ENCODE measurements at regions not wholly inside any gene's neighbourhood (a gene's known extent, or its start where the extent isn't known, plus 50 kb on each side); places are given as distances from the start of the nearest gene placed in this dataset.
A peak's percentile ranks its signal among the peaks of the same experiment; 100 is the strongest.
"Not testable (repeated sequence)": the region's sequence is repeated elsewhere in the genome, so short reads cannot be mapped to it uniquely, and the experiment has no call there.

DNA sequence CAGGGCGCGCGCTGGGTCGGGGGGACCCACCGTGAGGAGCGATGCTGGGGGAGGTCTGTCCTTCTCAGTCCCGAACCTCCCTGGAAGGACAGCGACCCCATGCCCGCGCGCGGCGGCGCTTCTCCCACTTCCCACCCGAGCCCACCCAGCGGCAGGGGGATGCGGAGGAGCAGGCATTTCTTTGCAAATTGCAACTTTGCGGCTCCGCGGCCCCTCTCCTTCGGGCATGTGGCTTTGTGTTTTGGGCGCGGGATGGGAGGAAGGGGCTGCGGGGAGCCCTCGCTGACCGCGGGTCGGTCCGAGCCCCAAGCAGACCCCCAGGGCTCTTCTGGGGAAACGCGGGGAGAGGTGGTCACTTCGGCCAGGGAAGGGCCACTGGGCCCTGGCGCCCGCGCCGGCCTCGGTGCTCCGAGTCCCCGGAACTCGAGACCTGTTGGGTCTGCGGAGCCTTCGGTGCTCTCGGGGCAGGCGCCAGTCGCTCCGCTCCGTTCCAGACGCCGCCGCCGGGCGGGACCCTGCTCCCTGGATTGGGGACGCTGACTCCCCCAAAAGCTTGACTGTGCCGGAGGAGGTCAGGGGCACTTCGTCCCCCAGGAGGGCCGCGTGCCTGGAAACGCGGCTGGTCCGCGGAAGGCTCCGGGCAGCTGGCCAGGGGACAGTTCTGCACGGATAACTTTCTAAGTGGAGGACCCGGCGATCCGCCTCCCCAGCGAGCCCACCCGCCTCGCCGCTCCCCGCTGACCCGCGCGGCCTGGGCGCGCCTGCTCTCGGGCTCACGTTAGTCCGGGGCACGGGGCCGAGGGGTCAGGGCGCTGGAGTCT is 164.2 kb upstream of the DPP6 start:
- DNase-seq, result no peak

DNA sequence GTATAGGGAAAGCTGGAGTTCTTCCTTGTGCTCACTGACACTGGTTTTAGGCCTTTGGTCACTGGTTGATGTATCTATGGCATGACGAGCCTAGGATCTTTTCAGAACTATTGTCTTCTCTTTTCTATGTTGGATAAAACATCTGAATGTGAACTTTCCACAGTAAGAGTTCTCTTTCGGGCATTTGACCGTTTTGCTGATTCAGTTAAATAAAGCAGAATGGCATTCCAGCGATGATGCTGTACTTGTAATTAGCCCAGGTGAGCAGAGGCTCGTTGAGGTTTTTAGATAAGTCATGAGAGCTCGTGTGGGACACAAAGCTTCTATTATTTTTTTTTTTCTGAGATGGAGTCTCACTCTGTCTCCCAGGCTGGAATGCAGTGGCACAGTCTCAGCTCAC is 160.2 kb upstream of the DPP6 start:
- DNase-seq, result no peak

DNA sequence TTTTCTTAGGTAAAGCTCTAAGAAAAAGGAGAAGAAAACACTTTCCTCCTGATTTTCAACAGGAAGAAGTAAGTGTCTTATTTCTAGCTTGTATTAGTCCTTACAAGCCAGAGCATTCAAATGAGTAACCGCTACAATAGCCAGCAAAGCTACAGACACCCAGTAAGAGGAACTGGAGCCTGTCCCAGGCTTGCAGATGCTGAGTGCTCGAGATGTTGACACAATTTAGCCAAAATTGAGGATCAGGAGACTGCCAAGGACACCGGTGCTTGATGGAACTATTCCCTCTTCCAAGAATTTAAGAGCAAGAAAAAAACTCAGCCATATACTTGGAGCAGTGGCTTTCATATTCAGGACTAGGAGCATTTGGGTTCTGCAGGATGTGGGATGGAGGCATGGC is 149.3 kb upstream of the DPP6 start:
- DNase-seq, result no peak

DNA sequence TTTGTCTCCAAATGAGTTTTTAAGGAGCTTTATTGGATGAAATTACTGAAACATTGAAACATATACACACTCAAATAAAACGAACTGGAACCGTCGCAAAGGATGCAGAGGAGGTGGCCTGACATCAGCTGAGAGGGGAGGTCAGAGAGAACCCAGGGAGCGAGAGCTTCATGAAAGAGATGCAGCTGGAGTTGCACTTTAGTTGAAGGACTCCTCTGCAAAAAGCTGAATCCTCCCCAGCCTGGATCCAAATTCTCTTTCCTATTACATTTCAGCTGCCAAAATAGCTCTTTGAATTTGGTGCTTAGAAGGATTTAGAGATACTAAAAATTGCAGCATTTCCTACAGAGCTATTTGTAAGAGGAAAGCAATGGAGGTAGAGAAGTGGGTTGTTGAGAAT is 140.0 kb upstream of the DPP6 start:
- DNase-seq, result no peak

DNA sequence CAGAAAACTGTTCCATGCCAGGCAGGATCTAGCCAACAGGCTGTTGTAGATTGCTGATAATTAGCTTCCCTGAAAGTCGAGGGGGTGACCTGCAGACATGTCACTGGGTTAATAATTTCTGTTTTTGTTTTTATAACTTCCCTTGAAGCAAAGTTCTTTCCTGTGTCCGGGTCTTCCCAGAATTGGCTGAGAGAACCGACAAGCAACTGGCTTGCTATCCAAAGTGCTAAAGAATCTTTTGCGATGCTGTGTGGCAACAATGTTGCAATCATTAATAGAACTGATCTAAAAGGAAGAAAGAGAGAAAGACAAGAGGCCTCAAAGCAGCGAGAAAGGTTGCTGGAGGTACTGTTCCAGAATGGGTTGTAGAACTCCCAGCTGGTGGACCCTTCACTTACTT is 132.1 kb upstream of the DPP6 start:
- no peak for DNase-seq

DNA sequence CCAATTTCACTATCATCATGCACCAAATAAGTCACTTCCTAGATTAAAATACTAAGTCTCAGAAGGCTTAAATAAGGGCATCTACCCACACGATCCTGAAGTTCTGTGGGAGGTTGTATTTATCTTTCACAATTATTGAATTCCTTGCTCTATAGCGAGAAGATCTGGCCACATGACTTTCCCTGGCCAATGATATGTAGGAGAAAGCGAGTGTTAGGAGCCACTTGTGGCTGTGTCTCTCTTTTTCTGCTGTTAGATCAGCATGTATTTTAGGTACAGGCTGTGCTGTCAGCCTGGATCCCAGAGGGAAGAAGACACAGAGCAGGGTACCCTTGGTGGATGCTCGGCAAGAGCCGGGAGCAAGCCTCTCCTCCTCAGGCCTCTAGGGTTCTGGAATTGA is 131.3 kb upstream of the DPP6 start:
- no peak for DNase-seq

DNA sequence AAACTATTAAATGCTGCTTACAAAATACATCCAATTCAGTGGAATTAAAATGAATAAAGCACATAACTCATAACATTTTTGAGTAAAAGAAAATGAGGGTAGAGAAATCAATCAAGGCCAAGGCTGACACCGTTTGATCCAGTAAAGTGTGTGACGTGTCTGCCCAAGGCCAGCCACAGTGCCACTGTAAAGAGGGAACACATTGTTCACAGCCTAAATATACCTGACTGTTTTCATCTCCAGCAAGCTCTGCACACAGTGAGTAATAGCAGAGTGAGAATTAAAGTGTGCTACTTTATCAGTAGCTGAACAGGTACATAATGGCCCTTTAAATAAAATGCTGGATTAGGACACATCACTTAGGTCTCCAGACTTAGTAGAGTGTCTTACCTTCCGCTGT is 130.8 kb upstream of the DPP6 start:
- no peak for DNase-seq

DNA sequence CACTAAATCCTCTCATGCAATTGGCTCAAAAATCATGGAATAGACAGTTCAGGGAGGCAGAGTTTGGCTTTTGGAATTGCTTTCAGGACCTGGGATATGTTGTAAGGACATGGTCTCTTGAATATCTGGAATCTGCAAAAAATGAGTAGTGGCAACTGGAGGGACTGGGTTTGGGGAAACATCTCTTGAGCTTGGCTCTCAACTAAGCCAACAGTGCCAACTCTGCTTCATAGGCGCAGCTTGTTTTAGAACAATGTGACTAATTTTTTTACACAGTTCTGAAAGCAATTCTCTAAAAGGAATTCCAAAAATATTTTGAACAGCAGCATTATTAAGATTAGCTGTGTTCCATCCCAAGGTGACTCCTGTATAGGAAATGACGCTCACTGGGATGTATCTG is 121.5 kb upstream of the DPP6 start:
- no peak for DNase-seq

DNA sequence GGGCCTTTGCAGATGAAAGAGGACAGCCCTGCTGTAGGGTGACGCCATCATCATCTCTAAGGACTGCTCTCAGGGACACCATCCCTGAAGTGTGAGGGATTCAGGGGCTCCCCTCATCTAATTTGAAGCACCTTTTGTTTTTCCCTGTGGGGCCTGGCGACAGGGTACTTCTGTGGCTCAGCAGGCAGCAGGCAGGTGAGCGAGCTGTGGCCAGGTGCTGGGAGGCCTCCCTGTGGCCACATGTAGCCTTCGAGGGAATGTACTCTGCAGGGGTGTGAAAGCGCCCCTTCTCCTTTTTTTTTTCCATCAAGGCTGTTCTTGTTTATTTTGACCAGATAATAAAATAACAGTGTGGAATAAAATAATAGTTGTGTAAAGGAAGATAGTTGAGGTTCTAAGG is 118.2 kb upstream of the DPP6 start:
- DNase-seq, result no peak

DNA sequence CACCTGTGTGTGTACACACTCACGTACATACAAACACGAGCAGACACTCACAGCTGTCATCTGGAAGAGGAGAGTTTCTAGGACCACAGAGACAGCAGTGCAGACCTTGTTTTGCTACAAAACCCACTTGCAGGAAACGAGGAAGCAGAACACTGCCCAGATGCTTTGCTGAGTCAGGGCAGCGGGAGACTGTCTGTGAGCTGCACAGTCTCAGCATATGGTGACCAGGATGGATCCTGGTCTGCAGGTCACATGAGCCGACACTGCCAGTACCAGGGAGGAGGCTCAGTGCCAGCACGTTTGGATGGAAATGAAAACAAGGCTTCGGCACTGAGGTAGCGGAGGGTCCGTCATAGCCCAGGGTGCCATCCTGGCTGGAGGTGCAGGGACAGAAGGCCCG is 117.6 kb upstream of the DPP6 start:
- DNase-seq, result no peak

DNA sequence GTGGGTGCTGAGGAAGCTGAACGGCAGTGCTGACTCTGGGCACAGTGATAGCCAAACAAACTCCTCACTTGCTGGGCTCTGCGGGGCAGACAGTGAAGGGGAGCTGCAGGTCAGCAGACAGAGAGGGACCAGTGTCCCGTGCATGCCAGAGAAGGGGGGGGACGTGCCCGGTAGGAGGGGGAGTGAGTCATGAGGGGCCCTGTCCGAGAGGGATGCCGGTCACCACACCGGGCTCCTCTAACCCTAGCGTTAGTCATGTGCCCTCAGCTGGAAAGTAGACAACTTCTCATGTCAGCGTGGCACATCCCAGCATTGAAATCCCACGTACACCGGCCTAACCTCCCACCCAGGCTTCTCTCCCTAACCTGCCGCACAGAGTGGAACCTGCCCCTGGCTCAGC is 117.1 kb upstream of the DPP6 start:
- no peak for DNase-seq

DNA sequence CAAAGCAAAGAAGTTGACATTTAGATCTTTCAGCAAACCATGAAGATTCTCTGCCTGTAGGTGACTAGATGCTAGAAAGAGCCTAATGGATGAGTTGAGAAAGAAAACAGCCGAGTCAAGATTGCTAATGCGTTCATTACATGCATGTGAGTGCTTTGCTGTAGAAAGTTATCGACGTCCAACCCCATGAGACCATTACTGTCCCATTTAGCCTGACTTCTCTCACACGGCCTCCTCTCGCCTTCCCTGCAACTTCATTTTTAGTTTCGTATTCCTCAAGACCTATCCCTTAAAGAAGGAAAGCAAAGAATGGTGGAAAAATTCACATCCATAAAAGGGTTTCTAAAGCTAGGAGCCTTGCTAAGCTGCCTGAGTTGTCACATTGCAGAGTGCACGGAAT is 113.7 kb upstream of the DPP6 start:
- no peak for DNase-seq

DNA sequence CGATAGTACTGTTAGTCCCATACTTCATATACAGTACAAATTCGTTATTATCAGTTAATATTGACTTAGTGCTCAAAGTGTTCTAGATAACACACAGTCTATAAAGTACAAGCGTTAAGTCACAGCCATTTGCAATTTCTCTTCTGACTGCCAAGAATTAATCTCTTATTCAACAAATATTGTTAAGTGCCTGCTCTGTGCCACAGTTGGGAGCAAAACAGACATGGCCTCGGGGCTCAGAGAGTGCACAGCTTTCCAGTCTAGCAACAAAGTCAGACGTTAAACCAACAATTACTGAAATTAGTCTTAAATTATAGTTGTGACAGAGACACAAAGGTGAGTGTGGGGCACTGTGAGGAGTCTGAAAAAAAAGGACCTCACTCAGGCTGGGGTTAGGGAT is 113.0 kb upstream of the DPP6 start:
- DNase-seq, result no peak

DNA sequence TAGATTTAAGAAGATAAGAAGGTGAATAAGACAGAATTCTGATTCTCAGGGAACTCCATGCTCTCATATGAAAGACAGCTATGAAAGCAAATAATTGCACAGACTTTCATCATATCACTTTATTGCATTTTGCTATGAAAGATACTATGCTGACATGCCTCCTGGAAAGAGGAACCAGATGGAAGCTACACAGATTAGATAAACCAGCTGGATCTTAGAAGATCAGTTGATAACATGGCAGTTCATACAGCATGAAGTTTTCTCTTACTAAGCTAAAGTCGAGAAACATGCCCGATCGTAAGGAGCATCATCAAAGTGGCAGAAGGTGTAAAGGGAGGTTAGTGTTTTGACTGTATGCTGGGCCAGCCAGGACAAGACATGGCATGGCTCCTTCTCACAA is 112.5 kb upstream of the DPP6 start:
- no peak for DNase-seq

DNA sequence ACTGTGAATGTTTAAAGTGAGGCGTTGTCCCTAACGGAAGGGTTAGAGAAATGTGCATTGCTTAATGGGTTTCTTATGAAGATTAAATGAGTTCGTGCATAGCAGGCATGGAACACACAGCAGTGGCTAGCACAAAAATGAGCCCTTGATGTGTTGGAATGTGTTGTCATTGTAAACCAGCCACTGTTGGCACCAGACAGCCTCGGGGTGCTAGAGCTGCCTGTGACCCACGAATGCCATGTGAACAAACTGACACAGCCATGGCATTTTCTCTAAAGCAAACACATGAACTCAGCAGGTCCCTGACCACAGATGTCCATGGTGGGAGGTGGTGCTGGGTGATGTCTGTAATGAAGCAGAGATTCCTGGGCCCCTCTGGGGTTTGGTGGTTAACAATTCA is 111.1 kb upstream of the DPP6 start:
- DNase-seq, result no peak

DNA sequence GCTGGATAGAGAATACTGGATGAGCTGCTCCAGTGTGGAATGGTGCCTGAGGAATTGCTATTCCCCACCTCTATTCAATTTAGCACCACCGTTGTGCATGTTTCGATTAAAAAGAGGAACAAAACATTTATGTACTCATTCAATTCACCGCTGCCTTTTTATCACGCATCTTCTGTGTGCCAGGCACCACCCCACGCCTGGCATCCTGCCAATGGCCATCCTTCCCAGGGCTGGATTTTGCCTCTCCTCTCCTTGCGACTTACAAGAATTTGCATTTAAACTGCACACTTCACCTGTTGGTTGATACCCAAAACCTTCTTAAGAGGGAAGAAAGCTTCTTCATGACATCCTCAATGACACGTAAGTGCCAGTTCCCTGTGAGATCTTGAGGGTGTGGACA is 110.2 kb upstream of the DPP6 start:
- no peak for DNase-seq

DNA sequence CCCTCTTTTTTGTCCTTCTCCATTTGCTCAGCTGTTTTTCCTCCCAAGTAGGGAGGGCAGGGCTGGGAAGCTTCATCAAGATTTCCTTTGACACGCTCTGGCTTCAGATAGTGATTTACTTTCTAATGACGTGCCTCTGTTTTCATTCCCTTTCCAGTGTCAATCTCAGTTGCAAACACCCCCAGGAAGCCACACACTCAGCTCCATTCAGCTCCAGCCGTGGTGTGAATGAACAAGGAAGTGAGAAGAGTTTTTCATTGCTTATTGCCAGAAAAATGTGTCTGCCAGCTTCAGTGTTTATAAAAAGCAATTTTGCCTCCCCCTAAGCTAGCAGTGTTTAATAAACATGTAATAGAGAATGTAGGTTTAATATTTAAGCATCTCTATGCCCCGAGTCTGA is 108.7 kb upstream of the DPP6 start:
- DNase-seq, result no peak

DNA sequence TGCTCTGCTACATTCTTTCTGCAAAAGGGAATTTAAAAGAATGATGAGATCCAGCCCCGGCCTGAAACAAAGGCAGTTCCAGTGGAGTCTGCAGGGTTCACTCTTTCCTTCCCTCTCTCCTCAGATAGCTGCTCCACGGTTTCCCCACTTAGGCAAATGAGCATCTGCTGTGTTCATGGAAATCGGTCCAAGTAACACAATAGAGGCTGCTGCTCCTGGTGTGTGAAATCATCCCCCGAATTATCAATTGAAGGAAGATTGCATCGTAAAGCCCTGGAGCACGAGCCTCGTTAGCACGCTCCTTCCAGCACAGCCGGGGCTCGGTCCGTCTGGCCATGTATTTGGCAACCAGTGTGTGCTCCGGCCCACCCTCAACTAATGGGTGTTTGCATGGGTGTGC is 108.3 kb upstream of the DPP6 start:
- DNase-seq, result peak; percentile 9 to 51

DNA sequence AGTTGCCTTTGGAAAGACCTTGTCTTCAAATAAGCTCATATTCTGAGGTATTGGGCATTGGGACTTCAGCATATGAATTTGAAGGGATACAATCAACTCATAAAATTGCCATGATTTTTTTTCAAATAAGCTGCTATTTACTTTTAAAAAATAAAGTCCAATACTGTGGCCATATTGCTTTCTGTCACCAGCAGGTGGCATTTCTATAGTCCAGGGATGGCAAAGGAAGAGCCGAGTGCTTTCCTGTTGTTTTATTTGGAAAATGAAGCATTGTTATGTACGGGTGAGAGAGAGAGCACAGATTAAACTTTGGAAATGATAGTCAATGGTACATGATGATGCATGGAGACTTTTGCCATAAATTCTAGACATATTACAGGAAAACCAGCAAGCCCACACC is 104.1 kb upstream of the DPP6 start:
- no peak for DNase-seq

DNA sequence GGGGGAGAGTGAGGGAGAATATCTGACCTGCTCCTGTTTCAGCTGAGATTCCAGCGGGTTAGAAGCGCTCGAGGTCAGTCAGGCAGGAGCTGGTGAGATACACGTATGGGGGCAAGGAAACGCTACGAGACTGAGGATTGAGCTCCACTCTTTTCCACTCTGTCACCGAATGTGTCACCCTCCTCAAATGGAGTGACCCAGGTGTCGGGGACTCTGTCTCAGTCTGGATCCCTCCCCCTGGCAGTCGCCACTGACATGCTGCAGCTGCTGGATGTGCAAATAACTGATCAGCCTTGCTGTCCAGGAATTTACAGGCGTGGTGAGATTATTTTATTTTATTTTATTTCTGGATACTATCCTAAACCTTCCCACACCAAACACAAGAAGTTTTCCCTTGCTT is 100.9 kb upstream of the DPP6 start:
- DNase-seq, result no peak

DNA sequence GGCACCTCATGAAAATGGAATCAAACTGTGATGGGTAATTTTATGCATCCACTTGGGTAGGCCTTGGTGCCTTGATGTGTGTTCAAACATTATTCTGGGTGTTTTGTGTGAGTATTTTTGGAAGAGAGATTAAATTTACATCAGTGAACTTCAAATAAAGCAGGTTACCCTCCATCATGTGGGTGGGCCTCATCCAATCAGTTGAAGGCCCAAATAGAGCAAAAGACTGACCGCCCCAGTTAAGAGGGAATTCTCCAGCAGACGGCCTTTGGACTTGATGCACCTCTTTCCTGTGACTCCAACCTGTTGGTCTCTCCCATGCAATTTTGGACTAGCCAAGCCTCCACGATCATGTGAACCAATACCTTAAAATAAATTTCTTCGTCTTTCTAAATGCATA is 97.7 kb upstream of the DPP6 start:
- no peak for DNase-seq

DNA sequence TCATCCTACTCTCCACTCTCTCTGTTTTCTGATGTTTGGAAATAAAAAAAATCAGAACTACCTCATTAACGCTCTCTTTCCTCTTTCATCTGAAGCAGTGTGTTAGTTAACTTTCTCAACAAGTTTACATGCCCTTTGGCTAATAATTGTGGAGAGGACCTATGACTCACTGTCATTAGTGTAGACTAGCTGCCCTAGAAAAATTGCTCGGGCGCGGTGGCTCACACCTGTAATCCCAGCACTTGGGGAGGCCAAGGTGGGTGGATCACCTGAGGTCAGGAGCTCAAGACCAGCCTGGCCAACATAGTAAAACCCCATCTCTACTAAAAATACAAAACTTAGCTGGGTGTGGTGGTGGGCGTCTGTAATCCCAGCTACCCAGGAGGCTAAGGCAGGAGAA is 94.5 kb upstream of the DPP6 start:
- not testable (repeated sequence) for DNase-seq

DNA sequence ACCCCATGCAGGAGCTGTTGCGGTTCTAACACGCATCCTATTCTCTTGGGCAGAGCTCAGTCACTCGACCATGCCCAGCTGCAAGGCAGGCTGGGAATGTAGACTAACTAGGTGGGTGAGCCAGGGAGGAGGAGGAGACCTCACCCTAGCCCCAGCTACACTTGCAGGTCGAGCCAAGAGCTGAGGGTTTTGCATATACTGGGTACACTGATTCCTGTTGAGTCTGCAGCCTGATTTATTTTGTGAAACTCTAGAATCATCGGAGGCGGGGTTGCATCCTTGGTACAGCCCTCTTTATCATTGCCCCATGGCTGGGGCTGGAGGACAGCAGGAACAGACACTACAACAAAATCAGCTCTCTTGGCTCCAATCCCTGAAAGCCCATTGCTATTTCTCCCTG is 93.8 kb upstream of the DPP6 start:
- DNase-seq, result not testable (repeated sequence)

DNA sequence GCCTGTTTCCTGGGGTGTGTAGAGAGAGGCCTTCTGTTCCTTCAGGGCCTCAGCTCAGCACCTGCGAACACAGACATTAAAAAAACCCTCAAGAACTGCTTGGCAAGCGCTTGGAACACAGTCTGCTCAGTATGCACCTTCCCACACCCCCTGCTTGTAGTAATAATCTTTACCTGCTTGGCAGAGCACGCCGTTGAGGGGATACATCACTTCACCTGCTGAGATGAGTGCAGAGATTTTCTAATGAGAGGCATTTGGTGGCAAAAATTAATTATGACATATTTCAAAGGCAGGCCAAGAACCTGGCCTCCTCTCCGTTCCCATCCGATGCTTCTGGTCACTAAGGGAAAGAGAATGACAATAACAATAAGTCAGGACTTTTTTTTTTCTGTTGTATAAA is 93.4 kb upstream of the DPP6 start:
- not testable (repeated sequence) for DNase-seq

DNA sequence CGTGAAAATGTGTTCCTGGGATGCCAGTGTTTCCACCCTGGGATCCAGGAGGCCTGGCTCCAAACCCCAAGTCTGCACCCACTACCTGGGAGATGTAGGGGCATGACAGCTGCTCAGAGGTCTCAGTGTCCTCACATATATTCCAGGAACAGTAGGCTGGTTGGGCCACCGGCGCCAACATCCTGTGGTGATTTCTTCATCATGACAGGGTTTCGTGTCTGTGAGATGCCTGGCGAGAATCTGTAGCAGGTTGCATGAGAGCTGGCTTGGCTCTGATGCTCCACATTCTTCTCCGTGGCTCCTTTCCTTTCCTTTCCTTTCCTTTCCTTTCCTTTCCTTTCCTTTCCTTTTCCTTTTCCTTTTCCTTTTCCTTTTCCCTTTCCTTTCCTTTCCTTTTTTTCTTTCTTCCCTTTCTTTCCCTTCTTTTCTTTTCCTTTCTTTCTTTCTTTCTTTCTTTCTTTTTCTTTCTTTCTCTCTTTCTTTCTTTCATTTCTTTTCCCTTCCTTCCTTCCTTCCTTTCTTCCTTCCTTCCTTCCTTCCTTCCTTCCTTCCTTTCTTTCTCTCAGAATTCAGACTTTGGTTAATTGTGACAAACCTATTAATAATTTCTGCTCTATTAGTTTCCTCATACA is 87.6 kb upstream of the DPP6 start:
- not testable (repeated sequence) for DNase-seq
